ENCODE measurements at regions not wholly inside any gene's neighbourhood (a gene's known extent, or its start where the extent isn't known, plus 50 kb on each side); places are given as distances from the start of the nearest gene placed in this dataset.

DNA sequence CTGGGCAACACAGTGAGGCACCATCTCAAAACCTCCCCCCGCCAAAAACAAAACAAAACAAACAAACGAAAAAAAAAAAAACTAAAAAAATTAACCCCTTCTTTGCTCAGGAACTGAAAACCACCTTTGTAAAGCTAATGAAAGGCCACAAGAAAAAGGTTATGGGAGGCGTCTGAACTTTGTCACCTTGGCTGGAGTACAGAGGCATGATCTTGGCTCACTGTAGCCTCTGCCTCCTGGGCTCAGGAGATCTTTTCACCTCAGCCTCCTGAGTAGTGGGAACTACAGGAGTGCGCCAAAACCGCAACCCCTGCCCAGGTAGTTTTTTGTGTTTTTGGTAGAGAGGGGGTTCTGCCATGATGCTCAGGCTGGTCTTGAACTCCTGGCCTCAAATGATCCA is 337.9 kb downstream of the TBC1D32 start (continued):
- TF ChIP-seq, protein P1, sequence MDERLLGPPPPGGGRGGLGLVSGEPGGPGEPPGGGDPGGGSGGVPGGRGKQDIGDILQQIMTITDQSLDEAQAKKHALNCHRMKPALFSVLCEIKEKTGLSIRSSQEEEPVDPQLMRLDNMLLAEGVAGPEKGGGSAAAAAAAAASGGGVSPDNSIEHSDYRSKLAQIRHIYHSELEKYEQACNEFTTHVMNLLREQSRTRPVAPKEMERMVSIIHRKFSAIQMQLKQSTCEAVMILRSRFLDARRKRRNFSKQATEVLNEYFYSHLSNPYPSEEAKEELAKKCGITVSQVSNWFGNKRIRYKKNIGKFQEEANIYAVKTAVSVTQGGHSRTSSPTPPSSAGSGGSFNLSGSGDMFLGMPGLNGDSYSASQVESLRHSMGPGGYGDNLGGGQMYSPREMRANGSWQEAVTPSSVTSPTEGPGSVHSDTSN (CRISPR knock-in tag; IDR thresholded peaks at IDR 0.05; ENCODE audit: low read depth), result no peak
- TF ChIP-seq, protein P1 (tag; conservative IDR thresholded peaks at IDR 0.05; ENCODE audit: low read depth), result no peak

DNA sequence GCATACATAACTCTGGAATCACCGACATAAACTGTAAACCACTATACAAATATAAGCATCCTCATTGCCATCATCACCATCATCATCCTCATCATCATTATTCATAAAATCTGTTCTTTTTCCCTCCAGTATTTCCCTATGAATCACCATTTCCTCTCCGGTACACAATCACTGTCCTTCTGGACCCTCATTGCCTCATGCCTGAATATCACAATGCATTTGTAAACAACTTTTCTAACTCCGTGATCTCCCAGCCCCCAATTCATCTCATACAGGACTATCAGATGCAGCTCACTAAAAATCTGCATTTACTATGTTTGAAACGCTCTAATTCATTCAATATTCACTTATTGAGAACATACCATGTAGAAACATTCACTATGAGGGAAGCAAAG is 339.7 kb downstream of the TBC1D32 start:
- in situ Hi-C loops (cut with MboI), result no loop called here
- H2AFZ ChIP-seq (ENCODE audit: low read depth, low read length), result no peak overlapping the region
- H3K27ac ChIP-seq (ENCODE audit: extremely low read depth, low read depth, low read length), result no peak overlapping the region
- intact Hi-C loops (cut with micrococcal nuclease), result no loop called here
- no peaks in the 10 kb centered on the region for H3K36me3 ChIP-seq (ENCODE audit: control insufficient read depth, insufficient read depth, low read length)
- H3K4me2 ChIP-seq (ENCODE audit: insufficient read depth, low read length), result no peak overlapping the region
- DNase-seq (ENCODE audit: extremely low read depth in 1 of 4, low spot score in 3 of 4) (no peak), ATAC-seq (no peak), FAIRE-seq (no peak)
- no TSS peak for BruUV-seq (replicated peaks)
- WGBS (ENCODE audit: insufficient coverage, low coverage, missing lambda C conversion rate), result 2% methylated on average over 4 of the region's 4 CpGs
- H3K4me1 ChIP-seq (replicated peaks in 1 of 2; ENCODE audit: control insufficient read depth in 2 of 2, insufficient read depth in 2 of 2, low read length in 2 of 2), result no peaks in the 10 kb centered on the region
- H3K9ac ChIP-seq (ENCODE audit: insufficient read depth in 1 of 2, low read depth in 2 of 2, low read length in 2 of 2), result no peak overlapping the region
- H3K4me3 ChIP-seq, result no peak overlapping the region
- ChIA-PET POLR2A (no interaction called here), CTCF (ENCODE audit: low intra/inter-chr PET ratio) (interaction anchor here (0.6 kb wide), 1 partner anchor 18 kb away, joined by 3 read pairs; no protein-coding TSS in a partner anchor)
- no peaks in the 10 kb centered on the region for H4K20me1 ChIP-seq (replicated peaks; ENCODE audit: control insufficient read depth, insufficient read depth, low read length)
- no peaks in the 10 kb centered on the region for H3K9me1 ChIP-seq (ENCODE audit: control insufficient read depth, insufficient read depth, low read length)
- no peaks in the 10 kb centered on the region for H3K9me3 ChIP-seq (replicated peaks; ENCODE audit: control insufficient read depth, insufficient read depth, low read depth, low read length)
- no peaks in the 10 kb centered on the region for H3K27me3 ChIP-seq (ENCODE audit: control insufficient read depth in 2 of 2, insufficient read depth in 2 of 2, low read length in 2 of 2)
- no peaks in the 10 kb centered on the region for H3K79me2 ChIP-seq (ENCODE audit: control insufficient read depth, insufficient read depth, low read length)
- TF ChIP-seq FOXM1 (IDR thresholded peaks at IDR 0.05; ENCODE audit: low read depth) (no peak), FOXM1 (CRISPR knock-in tag; IDR thresholded peaks at IDR 0.05; ENCODE audit: low read depth) (no peak), PYGO2 (tag; IDR thresholded peaks at IDR 0.05) (no peak), SMARCA4 (IDR thresholded peaks at IDR 0.05) (no peak), ZNF184 (CRISPR knock-in tag; IDR thresholded peaks at IDR 0.05) (no peak), ZEB2 (IDR thresholded peaks at IDR 0.05) (no peak), ZNF644 (tag; IDR thresholded peaks at IDR 0.05; ENCODE audit: low read depth) (no peak), FOXK1 (CRISPR knock-in tag; IDR thresholded peaks at IDR 0.05; ENCODE audit: borderline replicate concordance) (no peak), ARID2 (IDR thresholded peaks at IDR 0.05) (no peak), CBFB (CRISPR knock-in tag; IDR thresholded peaks at IDR 0.05) (no peak), KDM1A (IDR thresholded peaks at IDR 0.05) (no peak), POLR2AphosphoS2 (IDR thresholded peaks at IDR 0.05; ENCODE audit: low read length) (no peak)
- TF ChIP-seq, protein P2, sequence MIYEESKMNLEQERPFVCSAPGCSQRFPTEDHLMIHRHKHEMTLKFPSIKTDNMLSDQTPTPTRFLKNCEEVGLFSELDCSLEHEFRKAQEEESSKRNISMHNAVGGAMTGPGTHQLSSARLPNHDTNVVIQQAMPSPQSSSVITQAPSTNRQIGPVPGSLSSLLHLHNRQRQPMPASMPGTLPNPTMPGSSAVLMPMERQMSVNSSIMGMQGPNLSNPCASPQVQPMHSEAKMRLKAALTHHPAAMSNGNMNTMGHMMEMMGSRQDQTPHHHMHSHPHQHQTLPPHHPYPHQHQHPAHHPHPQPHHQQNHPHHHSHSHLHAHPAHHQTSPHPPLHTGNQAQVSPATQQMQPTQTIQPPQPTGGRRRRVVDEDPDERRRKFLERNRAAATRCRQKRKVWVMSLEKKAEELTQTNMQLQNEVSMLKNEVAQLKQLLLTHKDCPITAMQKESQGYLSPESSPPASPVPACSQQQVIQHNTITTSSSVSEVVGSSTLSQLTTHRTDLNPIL (CRISPR knock-in tag; IDR thresholded peaks at IDR 0.05), result no peak
- TF ChIP-seq, protein P3, sequence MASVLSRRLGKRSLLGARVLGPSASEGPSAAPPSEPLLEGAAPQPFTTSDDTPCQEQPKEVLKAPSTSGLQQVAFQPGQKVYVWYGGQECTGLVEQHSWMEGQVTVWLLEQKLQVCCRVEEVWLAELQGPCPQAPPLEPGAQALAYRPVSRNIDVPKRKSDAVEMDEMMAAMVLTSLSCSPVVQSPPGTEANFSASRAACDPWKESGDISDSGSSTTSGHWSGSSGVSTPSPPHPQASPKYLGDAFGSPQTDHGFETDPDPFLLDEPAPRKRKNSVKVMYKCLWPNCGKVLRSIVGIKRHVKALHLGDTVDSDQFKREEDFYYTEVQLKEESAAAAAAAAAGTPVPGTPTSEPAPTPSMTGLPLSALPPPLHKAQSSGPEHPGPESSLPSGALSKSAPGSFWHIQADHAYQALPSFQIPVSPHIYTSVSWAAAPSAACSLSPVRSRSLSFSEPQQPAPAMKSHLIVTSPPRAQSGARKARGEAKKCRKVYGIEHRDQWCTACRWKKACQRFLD (CRISPR knock-in tag; IDR thresholded peaks at IDR 0.05), result no peak
